HuH-7 (cell line): ENCODE measurements at regions not wholly inside any gene's neighbourhood (a gene's known extent, or its start where the extent isn't known, plus 50 kb on each side); places are given as distances from the start of the nearest gene placed in this dataset.
A peak's percentile ranks its signal among the peaks of the same experiment; 100 is the strongest.

Source experiments
- DNase-seq: peaks from one replicate; pipeline ENCODE4 v3.0.0; 2011; ENCODE audit warnings: low spot score

DNA sequence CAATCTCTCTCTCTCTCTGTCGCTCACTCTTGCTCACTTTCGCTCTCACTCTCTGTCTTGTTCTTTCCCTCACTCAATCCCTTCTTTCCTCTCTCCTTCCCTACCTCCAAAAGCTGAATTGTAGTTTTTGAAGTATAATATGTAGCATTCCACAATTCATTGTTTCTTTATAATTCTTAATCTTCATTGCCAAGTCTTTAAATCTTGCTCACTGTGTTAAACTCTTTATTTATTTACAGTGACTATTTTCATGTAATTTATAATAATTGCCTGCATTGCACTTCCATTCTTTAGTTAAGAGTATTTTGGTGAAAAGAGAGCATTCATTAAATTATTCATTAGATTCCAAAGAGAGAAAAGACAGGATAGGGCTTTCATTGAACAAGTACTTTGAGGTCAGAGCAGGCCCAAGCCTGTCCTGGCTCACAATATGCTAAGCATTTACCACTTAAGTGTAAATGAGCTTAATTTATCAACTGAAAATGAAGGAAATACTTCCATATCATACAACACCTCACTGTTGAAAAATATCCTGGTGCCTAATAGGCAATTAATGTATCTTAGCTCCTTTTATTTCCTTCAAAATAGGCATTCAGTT is 257.4 kb upstream of the SLITRK1 start:
- no peak for DNase-seq

DNA sequence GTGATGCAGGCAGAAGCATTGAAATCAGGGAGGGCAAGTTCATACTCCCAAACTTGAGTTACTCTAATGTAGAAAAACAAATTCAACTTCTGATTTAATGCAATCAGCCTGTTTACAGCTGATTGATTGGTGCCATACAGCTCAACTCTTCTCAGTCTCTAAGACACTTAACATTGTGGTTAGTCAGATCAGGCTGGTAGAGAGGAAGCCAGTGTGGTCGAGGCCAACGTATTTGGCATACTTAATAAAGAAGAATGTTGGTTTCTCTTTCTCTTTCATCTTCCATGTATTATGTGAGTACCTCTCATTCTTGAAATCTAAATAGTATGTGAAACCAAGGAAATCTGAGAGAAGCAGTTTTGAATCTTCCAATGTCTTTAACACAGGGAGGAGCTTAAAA is 255.0 kb upstream of the SLITRK1 start:
- DNase-seq: no peak

DNA sequence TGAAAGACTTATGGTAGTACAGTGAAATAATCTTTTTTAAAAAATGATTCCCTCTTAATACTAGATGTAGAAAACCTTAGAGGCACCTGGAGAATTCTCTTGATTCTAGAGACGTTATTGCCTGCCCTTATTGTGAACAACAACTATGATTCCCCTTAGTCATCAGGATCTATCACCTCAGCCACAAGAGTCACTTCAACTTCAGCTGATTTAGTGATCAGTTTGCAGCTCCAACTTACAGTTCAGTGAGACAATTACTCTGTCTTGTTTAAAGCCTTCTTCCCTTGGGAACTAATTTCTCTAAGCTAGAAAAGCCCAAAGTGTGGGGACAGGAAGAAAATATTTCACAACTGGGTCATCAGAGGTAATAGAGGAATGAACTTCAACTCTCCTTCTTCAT is 254.3 kb upstream of the SLITRK1 start:
- no peak for DNase-seq

DNA sequence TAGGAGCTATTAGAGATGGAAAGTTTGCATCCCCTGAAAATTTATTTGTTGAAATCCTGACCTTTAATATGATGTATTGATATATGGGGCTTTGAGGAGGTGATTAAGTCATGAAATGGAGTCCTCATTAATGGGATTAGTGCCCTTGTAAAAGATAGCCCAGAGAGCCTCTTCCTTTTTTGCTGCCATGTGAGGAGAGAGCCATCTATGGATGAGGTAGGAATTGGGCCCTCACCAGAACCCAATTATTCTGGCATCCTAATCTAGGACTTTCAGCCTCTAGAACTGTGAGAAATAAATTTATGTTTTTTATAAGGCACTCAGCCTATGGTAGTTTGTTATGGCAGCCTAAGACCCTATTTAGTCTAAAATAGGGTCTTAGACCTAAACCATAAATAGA is 250.2 kb upstream of the SLITRK1 start:
- DNase-seq: no peak

DNA sequence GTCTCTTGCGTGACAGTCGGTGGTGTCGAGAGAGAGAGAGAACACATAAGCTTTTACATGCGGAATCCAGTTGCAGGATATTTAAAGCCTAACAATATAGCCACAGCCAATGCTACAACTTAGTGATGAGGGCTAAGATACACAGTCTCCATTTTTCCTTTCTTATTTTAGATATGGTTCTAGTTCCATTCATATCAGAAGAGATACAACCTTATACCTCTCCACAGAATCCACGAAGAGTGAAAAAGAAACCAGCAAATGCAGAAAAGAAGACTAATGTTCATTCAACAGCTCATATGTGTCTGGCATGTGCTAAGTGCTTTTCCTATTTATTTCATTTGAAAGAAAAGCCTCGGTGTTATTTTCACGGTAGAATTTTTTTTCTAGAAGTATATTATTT is 249.0 kb upstream of the SLITRK1 start:
- DNase-seq: no peak

DNA sequence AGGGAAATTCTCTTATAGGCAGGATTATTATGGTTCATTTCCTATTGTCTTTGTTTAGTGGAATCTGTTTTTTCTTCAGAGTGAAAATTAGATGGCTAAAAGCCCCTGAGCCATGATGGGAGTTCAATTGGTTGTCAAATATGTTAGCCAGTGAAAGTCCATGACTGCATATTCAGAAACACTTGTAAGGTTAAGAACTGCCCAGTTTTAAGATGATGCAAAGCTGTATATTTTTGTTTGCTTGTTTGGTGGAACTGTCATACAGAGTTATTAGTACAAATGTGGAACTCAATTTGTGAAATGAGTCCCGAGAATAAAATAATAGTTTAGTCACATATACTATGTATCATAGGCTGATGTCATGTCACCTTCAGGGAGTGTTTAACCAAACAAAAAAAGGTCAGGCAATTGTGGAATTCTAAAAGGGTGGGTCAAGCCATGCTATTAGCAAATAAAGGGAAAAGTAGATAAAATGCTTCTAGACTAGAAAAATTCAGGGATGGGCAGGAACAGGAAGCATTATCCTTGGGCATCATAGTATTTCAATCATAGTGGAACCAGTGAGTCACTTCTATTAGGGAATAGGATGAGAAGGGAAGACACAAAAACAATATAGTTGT is 248.3 kb upstream of the SLITRK1 start:
- no peak for DNase-seq

DNA sequence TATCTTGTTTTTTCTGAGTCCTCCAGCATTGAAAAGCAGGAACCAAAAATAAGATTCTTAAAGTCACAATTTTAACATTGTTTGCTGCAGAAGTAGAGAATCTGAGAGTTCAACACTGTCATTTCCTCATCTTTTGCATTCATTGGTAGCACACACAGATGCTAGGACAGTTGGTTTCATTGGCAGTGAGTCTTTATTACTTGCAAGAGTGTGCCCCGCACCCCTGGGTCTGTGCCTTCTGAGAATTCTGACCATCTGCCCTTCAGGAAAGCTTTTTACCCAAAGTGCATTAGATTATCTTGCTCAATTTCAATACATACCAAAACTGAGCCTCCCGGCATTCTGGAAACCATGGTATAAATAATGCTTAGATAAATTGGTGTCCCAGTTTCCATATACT is 247.7 kb upstream of the SLITRK1 start:
- no peak for DNase-seq

DNA sequence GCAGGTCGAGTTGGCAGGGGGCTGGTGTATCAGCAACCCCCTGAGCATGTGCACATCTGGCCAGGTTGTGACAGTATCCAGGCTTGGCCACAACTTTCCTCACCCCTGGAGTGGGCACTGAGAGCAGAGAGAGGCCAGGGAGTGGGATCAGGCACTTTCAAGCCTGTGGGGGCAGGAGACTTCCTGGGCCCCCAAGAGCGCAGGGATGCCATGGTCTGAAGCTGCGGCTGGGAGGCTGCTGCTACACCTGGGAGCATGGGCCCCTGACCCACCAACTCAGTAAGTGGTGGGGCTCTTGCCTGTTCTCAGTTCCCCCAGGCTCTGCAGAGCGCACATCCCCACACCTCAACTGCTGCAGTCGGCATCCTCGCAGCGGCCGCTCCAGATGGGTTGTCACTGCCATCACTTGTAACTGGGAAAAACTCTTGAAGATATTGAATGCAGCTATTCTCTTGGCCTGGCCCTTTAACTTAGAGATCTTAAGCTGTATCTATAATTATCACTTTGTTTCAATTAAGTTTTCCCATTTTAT is 245.4 kb upstream of the SLITRK1 start:
- no peak for DNase-seq

DNA sequence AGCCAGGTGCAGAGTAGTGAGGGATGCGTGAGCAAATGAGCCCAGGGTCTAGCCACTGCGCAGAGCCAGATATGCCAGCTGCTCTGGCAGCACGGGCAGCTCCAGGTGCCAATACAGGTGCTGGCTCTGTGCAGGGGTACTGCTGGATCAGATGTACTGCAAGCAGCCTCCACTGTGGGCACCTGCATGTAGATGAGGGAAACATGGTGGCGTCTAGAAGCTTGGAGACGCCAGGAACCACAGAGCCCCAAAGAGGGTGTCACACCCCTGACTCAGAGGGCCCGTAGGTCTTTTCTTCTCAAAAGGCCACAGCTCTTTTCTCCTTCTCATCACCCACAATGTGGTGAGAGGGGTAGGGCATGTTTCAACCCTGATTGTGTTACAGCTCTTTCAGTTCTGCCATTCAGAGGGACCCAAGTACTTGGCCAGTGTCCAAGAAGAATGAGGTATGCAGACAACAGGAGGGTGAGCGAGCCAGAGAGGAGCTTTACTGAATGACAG is 244.4 kb upstream of the SLITRK1 start:
- no peak for DNase-seq

DNA sequence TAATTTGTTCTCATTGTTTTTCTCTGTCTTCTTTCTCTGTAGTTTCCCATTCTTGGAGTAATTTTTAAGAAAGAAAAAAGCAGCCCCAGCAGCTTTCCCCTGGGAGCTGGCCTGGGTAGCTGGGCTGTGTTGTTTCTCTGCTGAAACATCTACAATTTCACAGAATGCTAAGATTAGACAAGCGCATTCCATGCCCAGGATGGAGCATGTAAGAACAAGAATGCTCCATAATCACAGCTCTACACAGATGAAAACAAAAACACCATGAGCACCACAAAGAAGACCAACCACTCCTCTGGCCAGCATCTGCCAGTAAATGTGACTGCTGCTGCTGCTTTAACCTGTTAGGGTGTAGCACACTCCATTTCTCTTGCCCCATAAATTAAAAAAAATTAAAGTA is 239.2 kb upstream of the SLITRK1 start:
- no peak for DNase-seq

DNA sequence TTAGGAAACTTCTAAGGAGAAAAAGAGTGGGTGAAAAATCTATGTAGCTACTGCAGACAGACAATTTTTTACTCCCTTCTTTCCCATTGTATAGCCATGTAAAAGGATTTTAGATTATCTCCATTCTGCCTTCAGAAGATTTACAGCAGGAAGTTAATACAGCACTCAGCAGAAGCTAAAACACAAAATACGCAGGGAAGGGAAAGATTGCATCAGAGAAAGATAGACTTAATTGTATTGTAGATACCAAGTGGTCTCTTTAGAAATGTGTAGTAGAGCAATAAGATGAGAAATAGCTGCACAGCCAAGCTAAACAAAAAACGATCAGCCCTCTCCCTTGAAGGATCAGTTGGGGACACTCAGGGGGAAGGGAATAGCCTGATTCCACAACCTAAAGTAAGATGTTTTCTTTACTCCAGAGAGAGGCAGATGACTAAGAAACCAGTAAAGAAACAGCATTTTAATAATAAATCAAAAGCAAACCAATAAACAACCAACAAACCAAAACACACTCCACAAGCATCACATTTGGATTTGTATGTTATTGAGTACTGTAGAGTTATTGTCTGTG is 236.7 kb upstream of the SLITRK1 start:
- DNase-seq: no peak

DNA sequence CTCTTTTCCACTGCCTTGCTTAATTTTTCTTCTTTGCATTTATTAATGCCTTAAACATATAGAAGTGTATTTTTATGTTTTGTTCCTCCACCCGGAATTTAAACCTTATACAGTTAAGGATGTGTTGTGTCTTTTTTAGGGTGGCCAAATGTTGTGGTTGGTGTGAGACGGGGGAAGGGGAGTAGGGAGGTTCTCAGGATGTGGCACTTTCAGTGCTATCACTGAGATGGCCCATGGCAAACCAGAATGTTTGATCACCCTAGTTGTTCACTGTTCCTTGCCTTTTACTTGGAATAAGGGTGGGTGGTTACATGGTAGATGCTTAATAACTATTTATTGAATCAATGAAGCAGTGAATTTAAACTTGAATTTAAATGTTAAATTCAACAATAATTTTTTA is 216.0 kb upstream of the SLITRK1 start:
- no peak for DNase-seq

DNA sequence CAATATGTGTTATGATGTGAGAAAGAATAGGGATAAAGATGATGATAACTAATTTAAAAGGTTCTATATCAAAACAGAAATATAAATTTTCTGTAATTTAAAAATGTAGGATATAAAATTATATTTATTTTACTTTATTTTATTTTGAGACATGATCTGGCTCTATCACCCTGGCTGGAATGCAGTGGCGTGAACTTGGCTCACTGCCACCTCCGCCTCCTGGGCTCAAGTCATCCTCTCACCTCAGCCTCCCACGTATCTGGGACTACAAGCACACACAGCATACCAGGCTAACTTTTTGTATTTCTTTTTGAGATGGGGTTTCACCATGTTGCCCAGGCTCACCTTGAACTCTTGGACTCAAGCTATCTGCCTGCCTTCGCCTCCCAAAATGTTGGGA is 214.9 kb upstream of the SLITRK1 start:
- no peak for DNase-seq

DNA sequence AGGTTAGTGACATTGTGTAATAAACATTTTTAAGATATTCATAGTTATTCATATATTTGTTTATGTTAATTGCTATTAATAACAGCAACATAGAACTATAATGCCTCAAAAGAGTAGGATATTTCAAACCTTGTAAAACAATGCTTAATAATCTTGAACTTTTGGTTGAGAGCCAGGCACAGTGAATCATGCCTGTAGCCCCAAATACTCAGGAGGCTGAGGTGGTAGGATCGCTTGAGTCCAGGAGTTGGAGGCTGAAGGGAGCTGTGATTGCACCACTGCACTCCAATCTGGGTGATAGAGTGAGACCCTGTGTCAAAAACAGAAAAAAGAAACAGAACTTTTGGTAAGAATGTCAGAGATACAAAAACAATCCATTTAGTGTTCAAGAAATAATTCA is 213.9 kb upstream of the SLITRK1 start:
- no peak for DNase-seq

DNA sequence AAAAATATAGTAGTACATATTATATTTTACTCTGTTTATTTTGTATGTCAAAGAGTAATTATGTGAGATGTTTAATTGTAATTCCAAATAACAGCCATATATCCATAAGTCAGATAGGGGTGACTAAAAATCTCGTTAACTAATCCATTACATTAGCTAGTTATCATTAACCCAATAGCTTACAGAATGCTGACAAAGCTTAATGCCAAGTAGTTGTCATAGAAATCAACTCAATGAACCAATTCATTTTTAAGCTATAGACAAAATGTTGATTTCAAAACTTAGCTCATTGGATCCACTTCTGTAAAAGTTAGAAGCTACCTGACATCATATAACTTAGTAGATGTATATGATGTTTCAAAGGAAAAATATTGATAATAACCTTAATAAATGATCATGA is 206.7 kb upstream of the SLITRK1 start:
- DNase-seq: no peak

DNA sequence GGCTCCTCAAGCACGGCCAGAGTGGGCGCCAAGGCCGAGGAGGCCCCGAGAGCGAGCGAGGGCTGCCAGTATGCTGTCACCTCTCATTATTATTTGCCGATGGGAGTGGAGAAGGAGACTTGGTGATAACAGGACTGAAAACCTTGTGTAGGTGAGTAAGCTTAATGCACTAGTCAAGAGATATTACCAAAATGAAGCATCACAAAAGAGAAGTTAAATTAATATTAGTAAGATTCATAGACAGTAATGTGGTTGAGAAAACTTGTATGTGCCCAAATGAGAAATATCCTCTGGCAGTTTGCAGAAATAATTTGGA is 204.5 kb upstream of the SLITRK1 start:
- DNase-seq: peak; percentile 0

DNA sequence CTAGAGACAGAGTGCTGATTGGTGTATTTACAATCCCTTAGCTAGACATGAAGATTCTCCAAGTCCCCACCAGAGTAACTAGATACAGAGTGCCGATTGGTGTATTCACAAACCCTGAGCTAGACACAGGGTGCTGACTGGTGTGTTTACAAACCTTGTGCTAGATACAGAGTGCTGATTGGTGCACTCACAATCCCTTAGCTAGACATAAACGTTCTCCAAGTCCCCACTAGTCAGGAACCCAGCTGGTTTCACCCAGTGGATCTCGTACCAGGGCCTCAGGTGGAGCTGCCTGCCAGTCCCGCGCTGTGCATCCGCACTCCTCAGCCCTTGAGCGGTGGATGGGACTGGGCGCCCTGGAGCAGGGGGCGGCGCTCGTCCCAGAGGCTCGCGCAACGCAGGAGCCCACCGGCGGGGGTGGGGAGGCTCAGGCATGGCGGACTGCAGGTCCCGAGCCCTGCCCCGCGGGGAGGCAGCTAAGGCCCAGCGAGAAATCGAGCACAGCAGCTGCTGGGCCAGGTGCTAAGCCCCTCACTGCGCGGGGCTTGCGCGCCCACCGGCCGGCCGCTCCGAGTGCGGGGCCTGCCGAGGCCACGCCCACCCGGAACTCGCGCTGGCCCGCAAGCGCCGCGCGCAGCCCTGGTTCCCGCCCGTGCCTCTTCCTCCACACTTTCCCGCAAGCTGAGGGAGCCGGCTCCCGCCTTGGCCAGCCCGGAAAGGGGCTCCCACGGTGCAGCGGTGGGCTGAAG is 204.0 kb upstream of the SLITRK1 start:
- peak; percentile 0 for DNase-seq

DNA sequence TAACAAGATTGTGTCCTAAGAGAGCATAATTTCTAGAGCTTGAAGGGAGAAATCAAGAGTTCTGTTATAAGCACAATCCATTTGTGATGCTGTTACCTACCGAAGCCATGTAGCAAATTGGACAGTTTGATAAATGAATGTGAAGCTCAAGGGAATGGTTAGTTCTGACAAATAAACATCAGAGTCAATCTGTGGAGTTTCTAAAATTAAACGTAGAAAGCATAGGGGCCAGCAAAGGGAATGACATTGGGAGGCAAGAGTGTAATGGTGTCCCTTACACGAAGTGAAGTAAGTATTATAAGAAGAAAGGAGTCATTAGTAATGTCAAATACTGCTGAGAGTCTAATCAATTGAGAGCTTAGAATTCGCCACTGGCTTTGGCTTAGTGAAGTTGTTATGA is 200.2 kb upstream of the SLITRK1 start:
- DNase-seq: no peak

DNA sequence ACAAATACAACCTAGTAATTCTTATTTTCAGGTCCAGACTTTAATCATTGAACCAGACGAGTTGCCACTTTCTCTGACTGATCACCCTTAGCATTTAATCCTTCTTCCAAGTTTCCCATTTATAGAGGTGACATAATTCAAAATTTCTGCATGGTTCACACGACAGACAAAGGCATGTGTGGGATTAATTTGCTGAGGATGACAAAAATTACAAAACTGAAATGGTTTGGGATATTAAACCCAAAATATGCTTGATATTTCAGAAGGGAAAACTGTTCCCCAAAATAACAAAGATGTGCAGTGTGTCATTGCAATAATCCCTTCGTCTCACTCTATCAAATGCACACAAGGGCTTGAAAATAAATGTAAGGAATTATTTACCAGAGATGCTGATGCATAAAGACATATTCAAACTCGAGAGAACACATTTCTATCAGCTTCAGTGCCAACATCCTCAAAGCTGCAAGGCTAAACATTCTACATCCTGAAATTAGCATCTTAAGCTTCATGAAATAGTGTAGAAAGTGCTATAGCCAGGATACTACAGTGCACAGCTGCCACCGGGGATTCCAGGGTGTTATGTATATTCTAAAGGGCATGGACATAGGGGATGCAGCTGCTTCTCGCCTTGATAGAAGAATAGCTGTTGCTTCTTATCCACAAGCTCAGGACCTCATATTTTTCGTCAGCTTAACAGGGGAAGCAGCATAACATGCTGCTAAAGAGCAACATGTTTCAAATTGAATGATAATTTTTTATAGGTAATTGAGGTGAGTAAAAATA is 198.7 kb upstream of the SLITRK1 start:
- DNase-seq: no peak

DNA sequence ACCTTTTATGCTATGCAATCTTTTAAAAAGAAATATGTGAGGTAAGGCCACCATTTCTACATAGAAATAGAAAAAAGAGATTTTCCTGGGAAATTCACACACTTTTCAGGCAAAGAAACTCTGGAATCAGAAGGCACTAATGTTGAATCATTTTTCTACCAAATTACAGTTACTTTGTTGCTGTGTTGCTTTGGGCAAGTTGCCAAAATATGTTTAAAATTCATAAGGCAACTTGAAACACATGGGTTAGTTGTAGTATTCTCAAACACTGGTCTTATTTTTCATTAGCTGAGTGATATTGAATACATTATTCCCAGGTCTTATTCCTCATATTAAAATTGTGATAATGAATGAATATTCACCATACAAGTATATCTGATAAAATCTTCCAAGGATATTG is 195.0 kb upstream of the SLITRK1 start:
- DNase-seq: no peak

DNA sequence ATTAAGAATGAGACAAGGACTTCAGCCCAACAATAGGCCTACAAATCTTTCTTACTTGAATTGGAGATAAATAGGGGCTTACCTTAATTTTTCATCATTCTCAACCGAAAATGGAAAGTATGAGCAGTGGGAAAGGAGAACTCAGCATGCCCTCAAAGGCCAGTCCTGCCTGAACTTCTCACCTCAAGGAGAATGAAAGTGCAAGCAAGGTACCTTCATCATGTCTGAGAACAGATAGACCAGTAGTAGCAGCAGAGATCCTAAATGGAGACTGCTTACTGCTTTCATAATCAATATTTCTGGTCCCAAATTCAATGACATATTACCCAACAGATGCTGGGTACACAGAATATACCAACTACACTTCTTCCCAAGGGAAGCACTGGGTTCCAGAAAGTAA is 194.0 kb upstream of the SLITRK1 start:
- DNase-seq: no peak

DNA sequence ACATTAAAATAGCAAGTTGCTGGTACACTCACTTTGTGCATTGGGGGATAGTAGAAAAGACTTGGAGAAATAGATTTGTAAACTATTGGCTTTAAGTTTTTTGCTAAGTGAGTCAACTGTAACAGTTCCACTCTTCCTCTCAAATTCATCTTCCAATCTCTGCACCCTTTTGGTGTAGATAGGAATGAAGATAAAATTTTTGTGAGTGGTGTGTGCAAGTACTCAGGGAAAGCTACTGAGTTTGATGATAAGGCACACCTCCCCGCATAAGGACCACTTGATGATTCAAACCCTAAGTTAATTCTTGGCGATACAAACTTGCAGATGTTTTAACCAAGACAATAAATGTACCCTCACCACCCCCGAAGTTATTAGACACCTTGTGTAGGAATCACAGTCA is 168.3 kb upstream of the SLITRK1 start:
- no peak for DNase-seq
